BLaER1 (cell line): ENCODE measurements at regions not wholly inside any gene's neighbourhood (a gene's known extent, or its start where the extent isn't known, plus 50 kb on each side); places are given as distances from the start of the nearest gene placed in this dataset.

Source experiments
- H3K27ac ChIP-seq: shearing (Covaris generic); formaldehyde crosslinking; 2 replicates; pipeline ENCODE4 v1.8.1; 2022
- H3K27me3 ChIP-seq: shearing (Covaris generic); formaldehyde crosslinking; 2 replicates; pipeline ENCODE4 v1.8.1; 2022
- H3K36me3 ChIP-seq: shearing (Covaris generic); formaldehyde crosslinking; 2 replicates; pipeline ENCODE4 v1.8.1; 2022
- H3K4me1 ChIP-seq: shearing (Covaris generic); formaldehyde crosslinking; 2 replicates; pipeline ENCODE4 v1.8.1; 2022
- H3K4me2 ChIP-seq: shearing (Covaris generic); formaldehyde crosslinking; 2 replicates; pipeline ENCODE4 v1.8.1; 2022
- H3K4me3 ChIP-seq: shearing (Covaris generic); formaldehyde crosslinking; 2 replicates; pipeline ENCODE4 v1.8.1; 2022
- H3K9ac ChIP-seq: shearing (Covaris generic); formaldehyde crosslinking; 2 replicates; pipeline ENCODE4 v1.8.1; 2022
- H3K9me3 ChIP-seq: shearing (Covaris generic); formaldehyde crosslinking; 2 replicates; pipeline ENCODE4 v1.8.1; 2022
- H4K20me1 ChIP-seq: shearing (Covaris generic); formaldehyde crosslinking; 2 replicates; pipeline ENCODE4 v1.8.1; 2022
- Cebpa-rat ChIP-seq: shearing (Covaris generic); IDR thresholded peaks from 2 replicates; pipeline ENCODE4 v1.8.1; 2022

DNA sequence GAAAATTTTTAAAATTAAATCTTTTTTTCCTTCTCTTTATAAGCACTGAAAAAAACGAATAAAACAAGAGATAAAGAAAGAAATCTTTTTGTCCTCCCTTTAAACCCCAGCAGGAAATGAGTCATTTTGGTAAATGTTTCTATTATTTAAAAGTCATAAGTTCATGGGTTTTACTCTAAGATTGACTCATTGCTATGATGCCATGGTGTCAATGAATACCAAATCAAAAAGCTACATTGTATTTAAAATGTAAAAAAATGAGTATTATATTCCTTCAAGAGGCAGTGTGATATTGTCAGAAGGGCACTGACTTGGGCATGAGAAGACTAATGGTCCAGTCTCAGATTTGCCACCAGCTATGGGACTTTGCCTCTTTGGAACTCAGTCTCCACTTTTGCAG, 303.4 kb upstream of the DNAJC19 start:
- Histone ChIP-seq H3K4me2 (no peak overlapping the region), H3K9me3 (no peaks in the 10 kb centered on the region), H3K9ac (no peak overlapping the region), H3K4me1 (no peaks in the 10 kb centered on the region), H4K20me1 (no peaks in the 10 kb centered on the region), H3K27me3 (no peaks in the 10 kb centered on the region), H3K4me3 (no peak overlapping the region), H3K36me3 (no peaks in the 10 kb centered on the region), H3K27ac (no peak overlapping the region)
- no peak for TF ChIP-seq Cebpa-rat

GRCh38 chr3:181290941-181291340, 301.4 kb upstream of the DNAJC19 start:
- no peaks in the 10 kb centered on the region for H4K20me1 ChIP-seq
- TF ChIP-seq Cebpa-rat = no peak
- no peak overlapping the region for H3K4me2 ChIP-seq
- H3K36me3 ChIP-seq = no peaks in the 10 kb centered on the region
- no peak overlapping the region for H3K27ac ChIP-seq
- H3K4me1 ChIP-seq = no peaks in the 10 kb centered on the region
- no peak overlapping the region for H3K4me3 ChIP-seq
- H3K9me3 ChIP-seq = no peaks in the 10 kb centered on the region
- H3K27me3 ChIP-seq = no peaks in the 10 kb centered on the region
- H3K9ac ChIP-seq = no peak overlapping the region

DNA sequence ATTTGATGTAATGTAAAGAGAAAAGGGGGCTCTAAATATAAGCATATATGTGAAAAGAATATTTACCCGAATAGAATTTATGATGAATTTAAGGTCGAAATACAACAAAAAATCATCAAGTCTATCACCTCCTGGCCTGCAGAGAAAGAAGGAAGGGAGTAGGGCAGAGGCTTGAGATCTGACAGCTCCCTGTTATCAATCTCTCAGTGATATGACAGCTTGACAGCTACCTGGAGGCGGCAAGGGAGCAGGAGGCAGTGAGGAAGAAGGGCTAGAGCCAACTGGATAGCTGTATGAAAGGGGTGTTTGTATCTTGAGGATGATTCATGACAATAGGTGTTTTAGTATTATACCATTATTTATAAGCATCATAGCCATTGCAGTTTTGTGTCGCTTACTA, 299.8 kb upstream of the DNAJC19 start:
- Histone ChIP-seq H3K36me3 (no peaks in the 10 kb centered on the region), H3K9me3 (no peaks in the 10 kb centered on the region), H3K9ac (no peak overlapping the region), H3K27ac (no peak overlapping the region), H3K4me2 (no peak overlapping the region), H3K4me1 (no peaks in the 10 kb centered on the region), H4K20me1 (no peaks in the 10 kb centered on the region), H3K27me3 (no peaks in the 10 kb centered on the region), H3K4me3 (no peak overlapping the region)
- no peak for TF ChIP-seq Cebpa-rat

GRCh38 chr3:181288145-181288544, 298.6 kb upstream of the DNAJC19 start:
- Histone ChIP-seq H3K4me1 (no peaks in the 10 kb centered on the region), H3K27me3 (no peaks in the 10 kb centered on the region), H3K27ac (no peak overlapping the region), H3K36me3 (no peaks in the 10 kb centered on the region), H4K20me1 (no peaks in the 10 kb centered on the region), H3K9ac (no peak overlapping the region), H3K4me2 (no peak overlapping the region), H3K9me3 (no peaks in the 10 kb centered on the region), H3K4me3 (no peak overlapping the region)
- no peak for TF ChIP-seq Cebpa-rat

DNA sequence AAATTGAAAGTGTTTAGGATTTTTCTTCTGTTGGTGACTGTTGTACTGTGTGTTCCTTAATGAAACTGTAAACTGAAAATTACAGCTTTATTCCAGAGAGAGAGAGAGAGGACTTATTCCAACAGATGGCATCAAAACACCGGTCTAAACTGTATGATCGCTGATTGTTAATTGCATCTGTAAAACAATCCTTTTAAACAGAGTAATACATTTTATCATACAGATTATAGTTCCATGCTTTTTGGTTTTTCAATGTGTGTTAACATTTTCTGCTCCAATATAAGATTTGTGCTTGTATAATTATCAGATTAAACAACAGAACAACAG, 289.7 kb upstream of the DNAJC19 start:
- Histone ChIP-seq H3K36me3 (no peaks in the 10 kb centered on the region), H3K27ac (no peak overlapping the region), H3K4me1 (no peaks in the 10 kb centered on the region), H3K27me3 (no peaks in the 10 kb centered on the region), H3K9ac (no peak overlapping the region), H3K4me3 (no peak overlapping the region), H4K20me1 (no peaks in the 10 kb centered on the region), H3K9me3 (no peaks in the 10 kb centered on the region), H3K4me2 (no peak overlapping the region)
- TF ChIP-seq Cebpa-rat = no peak

GRCh38 chr3:181278468-181279238, 289.1 kb upstream of the DNAJC19 start:
- no peak overlapping the region for H3K4me3 ChIP-seq
- no peak overlapping the region for H3K27ac ChIP-seq
- TF ChIP-seq Cebpa-rat = no peak
- H3K9ac ChIP-seq = no peak overlapping the region
- no peak overlapping the region for H3K4me2 ChIP-seq
- H3K9me3 ChIP-seq = no peaks in the 10 kb centered on the region
- no peaks in the 10 kb centered on the region for H3K27me3 ChIP-seq
- H3K36me3 ChIP-seq = no peaks in the 10 kb centered on the region
- no peaks in the 10 kb centered on the region for H4K20me1 ChIP-seq
- H3K4me1 ChIP-seq = no peaks in the 10 kb centered on the region

DNA sequence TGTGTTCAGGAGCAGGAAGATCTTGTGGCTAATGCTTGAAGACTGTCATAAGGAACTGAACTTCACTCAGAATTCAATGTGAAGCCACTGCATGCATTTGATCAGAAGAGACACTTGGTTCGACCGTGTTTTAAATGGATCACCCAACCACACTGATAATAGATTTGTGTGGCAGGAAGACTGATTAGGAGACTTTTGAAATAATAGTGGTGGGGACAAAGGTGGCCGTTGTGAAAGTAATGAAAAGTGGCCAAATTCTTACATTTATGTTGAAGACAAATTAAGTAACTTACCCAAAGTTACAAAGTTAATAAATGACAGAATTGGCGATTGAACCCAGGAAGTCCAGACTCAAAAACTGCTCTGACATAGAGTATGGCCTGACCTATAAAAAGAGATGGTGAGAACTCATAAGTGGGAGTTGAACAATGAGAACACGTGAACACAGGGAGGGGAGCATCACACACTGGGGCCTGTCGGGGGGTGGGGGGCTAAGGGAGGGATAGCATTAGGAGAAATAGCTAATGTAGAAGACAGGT, 286.9 kb upstream of the DNAJC19 start:
- Histone ChIP-seq H3K27me3 (no peaks in the 10 kb centered on the region), H3K4me1 (no peaks in the 10 kb centered on the region), H3K4me3 (no peak overlapping the region), H3K9me3 (no peaks in the 10 kb centered on the region), H3K36me3 (no peaks in the 10 kb centered on the region), H3K9ac (no peak overlapping the region), H4K20me1 (no peaks in the 10 kb centered on the region), H3K27ac (no peak overlapping the region), H3K4me2 (no peak overlapping the region)
- no peak for TF ChIP-seq Cebpa-rat

GRCh38 chr3:181274025-181274424, 284.5 kb upstream of the DNAJC19 start:
- Histone ChIP-seq H4K20me1 (no peaks in the 10 kb centered on the region), H3K4me3 (no peak overlapping the region), H3K4me1 (no peaks in the 10 kb centered on the region), H3K27me3 (no peaks in the 10 kb centered on the region), H3K9me3 (no peaks in the 10 kb centered on the region), H3K27ac (no peak overlapping the region), H3K9ac (no peak overlapping the region), H3K4me2 (no peak overlapping the region), H3K36me3 (no peaks in the 10 kb centered on the region)
- no peak for TF ChIP-seq Cebpa-rat

DNA sequence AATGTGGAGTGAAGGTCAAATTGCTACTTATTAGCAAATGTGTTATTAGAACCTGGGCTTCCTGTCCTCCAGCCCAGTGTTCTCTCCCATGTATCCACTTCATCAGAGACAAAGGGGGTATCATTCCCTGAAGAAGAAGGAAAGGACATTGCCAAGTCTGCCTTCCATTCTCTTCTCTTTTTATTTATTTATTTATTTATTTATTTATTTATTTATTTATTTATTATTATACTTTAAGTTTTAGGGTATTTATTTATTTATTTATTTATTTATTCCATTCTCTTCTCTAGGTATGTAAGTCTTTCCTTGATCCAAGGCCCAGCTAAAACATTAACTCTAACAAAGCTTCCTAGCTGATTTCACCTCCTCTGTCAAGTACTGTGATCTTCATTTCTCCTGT, 277.8 kb upstream of the DNAJC19 start:
- H3K4me3 ChIP-seq = no peak overlapping the region
- no peak for TF ChIP-seq Cebpa-rat

DNA sequence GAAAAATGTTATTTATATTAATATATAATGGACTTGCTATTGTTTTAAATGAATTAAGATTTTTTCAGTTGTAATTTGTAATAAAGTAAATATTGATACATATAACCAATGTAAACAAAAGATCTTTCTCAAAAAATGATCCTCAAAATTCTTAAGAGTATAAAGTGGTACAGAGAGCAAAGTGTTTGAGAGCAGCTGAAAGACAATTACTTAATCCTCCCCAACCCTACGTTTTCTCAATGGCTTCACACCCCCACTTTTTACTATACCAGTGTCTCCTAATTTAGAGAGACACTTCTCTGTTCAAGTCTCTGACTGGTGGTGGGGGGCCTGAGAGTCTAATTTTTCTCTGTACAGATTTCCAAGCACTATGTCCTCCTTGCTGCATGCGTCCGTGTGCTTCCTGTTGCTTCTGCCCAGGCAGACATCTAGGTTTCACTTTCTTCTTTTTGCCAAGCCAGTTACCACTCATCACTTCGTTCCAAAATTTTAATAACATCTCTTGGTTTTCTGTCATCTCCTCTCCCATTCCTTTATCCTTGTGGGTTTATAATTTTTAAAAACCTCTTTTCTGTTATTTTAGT, 276.3 kb upstream of the DNAJC19 start:
- no peaks in the 10 kb centered on the region for H4K20me1 ChIP-seq
- H3K4me3 ChIP-seq = no peak overlapping the region
- H3K27ac ChIP-seq = no peak overlapping the region
- no peak overlapping the region for H3K4me2 ChIP-seq
- no peaks in the 10 kb centered on the region for H3K36me3 ChIP-seq
- H3K4me1 ChIP-seq = no peaks in the 10 kb centered on the region
- no peak overlapping the region for H3K9ac ChIP-seq
- H3K9me3 ChIP-seq = no peaks in the 10 kb centered on the region
- no peak for TF ChIP-seq Cebpa-rat
- H3K27me3 ChIP-seq = no peaks in the 10 kb centered on the region

More for the DNA sequence above, 277.8 kb upstream of the DNAJC19 start:
- Histone ChIP-seq H3K27me3 (no peaks in the 10 kb centered on the region), H3K27ac (no peak overlapping the region), H3K4me1 (no peaks in the 10 kb centered on the region), H3K4me2 (no peak overlapping the region), H3K9me3 (no peaks in the 10 kb centered on the region), H3K9ac (no peak overlapping the region), H4K20me1 (no peaks in the 10 kb centered on the region), H3K36me3 (no peaks in the 10 kb centered on the region)
